ENCODE measurements at regions not wholly inside any gene's neighbourhood (a gene's known extent, or its start where the extent isn't known, plus 50 kb on each side); places are given as distances from the start of the nearest gene placed in this dataset.

- TF ChIP-seq PRDM4 (tag by site-specific recombination; IDR thresholded peaks at IDR 0.05) (no peak), ZNF692 (tag by site-specific recombination; IDR thresholded peaks at IDR 0.05) (no peak), REST (tag by site-specific recombination; IDR thresholded peaks at IDR 0.05) (no peak), ZNF24 (tag by site-specific recombination; IDR thresholded peaks at IDR 0.05) (no peak), CTCF (tag by site-specific recombination; IDR thresholded peaks at IDR 0.05) (no peak), ZNF677 (tag by site-specific recombination; IDR thresholded peaks at IDR 0.05) (no peak), ZNF629 (tag by site-specific recombination; IDR thresholded peaks at IDR 0.05) (no peak), ZNF366 (tag by site-specific recombination; conservative IDR thresholded peaks at IDR 0.05) (no peak), ZBTB8A (tag by site-specific recombination; IDR thresholded peaks at IDR 0.05) (no peak), PRDM6 (tag by site-specific recombination; IDR thresholded peaks at IDR 0.05) (no peak), ZNF768 (tag by site-specific recombination; IDR thresholded peaks at IDR 0.05) (no peak)
Measured at GRCh38 chr10:30127120-30127541, 67.7 kb upstream of the JCAD start.

Measured in HEK293 (cell line).